Colonic mucosa (tissue), 4 donors: ENCODE measurements at regions not wholly inside any gene's neighbourhood (a gene's known extent, or its start where the extent isn't known, plus 50 kb on each side); places are given as distances from the start of the nearest gene placed in this dataset.

Source experiments
- DNase-seq: peaks from one replicate; pipeline ENCODE4 v3.0.0-alpha.2; 2020
- H3K27ac ChIP-seq: fragments of 200-600 bp; one replicate; pipeline ENCODE4 v1.8.0; 2021
- H3K27me3 ChIP-seq: fragments of 200-600 bp; one replicate; pipeline ENCODE4 v1.8.0; 2021
- H3K36me3 ChIP-seq: fragments of 200-600 bp; one replicate; pipeline ENCODE4 v1.8.0; 2021
- H3K4me1 ChIP-seq: fragments of 200-600 bp; one replicate; pipeline ENCODE4 v1.8.0; 2021; ENCODE audit warnings: mild to moderate bottlenecking
- H3K4me3 ChIP-seq: fragments of 200-600 bp; one replicate; pipeline ENCODE4 v1.8.0; 2021
- H3K9ac ChIP-seq, 2 donors: one replicate each; pipeline ENCODE4 v1.7.0; 2013; ENCODE audit warnings: control low read depth in 2 of 2, low read depth in 2 of 2, low read length in 2 of 2
- H3K9me3 ChIP-seq: fragments of 200-600 bp; one replicate; pipeline ENCODE4 v1.8.0; 2021
- intact Hi-C: fragments of 100-400 bp; cut with DNase I; formaldehyde crosslinking; loops from one replicate; pipeline ENCODE4 v1.14.1; 2022
- TF ChIP-seq, protein P1 (sequence below): fragments of 200-600 bp; IDR thresholded peaks from one replicate; pipeline ENCODE4 v1.8.0; 2022; ENCODE audit warnings: antibody characterized with exemption, mild to moderate bottlenecking
- donor health status: healthy.
- donor health status: DM: no; HTN: no; CAD: no.
- donor health status: DM: no; HTN: no; CAD: no.

DNA sequence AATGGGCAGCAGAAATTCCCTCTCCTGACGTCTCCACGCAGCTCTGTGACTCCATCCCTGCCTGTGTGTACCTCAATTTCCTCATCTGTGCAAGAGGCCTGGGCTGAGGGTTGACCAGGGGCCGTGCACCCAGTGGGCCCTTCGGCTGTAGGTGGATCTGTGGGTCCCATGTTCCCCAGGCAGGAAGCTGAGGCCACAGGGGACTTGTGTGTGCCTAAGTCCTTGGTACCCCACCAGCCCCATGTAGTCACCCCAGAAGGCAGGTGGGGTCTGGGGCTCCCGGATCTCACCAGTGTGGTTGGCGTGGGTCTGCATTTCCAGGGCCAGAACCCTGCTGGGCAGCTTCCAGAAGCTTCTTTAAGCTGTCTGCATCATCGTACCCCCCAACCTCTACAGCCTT lies 177.4 kb upstream of the GSE1 start:
- no peaks in the 10 kb centered on the region for H3K36me3 ChIP-seq
- no peak overlapping the region for H3K4me3 ChIP-seq
- peak overlapping the region; percentile 77 for H3K27ac ChIP-seq
- TF ChIP-seq, protein P1, sequence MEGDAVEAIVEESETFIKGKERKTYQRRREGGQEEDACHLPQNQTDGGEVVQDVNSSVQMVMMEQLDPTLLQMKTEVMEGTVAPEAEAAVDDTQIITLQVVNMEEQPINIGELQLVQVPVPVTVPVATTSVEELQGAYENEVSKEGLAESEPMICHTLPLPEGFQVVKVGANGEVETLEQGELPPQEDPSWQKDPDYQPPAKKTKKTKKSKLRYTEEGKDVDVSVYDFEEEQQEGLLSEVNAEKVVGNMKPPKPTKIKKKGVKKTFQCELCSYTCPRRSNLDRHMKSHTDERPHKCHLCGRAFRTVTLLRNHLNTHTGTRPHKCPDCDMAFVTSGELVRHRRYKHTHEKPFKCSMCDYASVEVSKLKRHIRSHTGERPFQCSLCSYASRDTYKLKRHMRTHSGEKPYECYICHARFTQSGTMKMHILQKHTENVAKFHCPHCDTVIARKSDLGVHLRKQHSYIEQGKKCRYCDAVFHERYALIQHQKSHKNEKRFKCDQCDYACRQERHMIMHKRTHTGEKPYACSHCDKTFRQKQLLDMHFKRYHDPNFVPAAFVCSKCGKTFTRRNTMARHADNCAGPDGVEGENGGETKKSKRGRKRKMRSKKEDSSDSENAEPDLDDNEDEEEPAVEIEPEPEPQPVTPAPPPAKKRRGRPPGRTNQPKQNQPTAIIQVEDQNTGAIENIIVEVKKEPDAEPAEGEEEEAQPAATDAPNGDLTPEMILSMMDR = no peak
- H3K9me3 ChIP-seq = no peaks in the 10 kb centered on the region
- peak overlapping the region in 1 of 2 donors; percentile 75 for H3K9ac ChIP-seq
- no peaks in the 10 kb centered on the region for H3K27me3 ChIP-seq
- H3K4me1 ChIP-seq = peaks cover 19% of the 10 kb centered on the region
- intact Hi-C loops = no loop called here
- DNase-seq = no peak

DNA sequence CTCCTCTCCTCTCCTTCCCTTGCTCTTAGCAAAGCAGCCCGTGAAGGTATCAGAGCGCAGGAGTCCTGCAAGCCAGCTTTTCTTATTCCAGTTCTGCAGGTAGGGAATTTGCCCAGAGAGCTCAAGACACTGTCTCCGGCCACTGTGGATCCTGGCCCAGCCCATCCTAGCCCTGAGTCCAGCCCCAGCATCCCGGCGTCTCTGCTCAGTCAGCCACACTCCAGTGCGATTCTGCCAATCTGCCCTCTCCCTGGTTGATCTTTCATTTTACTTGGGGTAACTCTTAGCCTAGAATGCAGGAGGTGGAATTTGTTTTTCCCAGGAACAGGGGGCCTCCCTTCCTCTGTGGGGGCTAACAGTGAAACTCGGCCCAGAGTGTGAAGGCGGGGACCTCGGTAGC lies 176.9 kb upstream of the GSE1 start:
- Histone ChIP-seq H3K27ac (peak overlapping the region; percentile 77), H3K9me3 (no peaks in the 10 kb centered on the region), H3K9ac (peak overlapping the region; percentile 64 to 75), H3K27me3 (no peaks in the 10 kb centered on the region), H3K4me3 (no peak overlapping the region), H3K36me3 (no peaks in the 10 kb centered on the region), H3K4me1 (peaks cover 19% of the 10 kb centered on the region)
- DNase-seq = no peak
- intact Hi-C loops = no loop called here
- TF ChIP-seq, protein P1 = no peak

DNA sequence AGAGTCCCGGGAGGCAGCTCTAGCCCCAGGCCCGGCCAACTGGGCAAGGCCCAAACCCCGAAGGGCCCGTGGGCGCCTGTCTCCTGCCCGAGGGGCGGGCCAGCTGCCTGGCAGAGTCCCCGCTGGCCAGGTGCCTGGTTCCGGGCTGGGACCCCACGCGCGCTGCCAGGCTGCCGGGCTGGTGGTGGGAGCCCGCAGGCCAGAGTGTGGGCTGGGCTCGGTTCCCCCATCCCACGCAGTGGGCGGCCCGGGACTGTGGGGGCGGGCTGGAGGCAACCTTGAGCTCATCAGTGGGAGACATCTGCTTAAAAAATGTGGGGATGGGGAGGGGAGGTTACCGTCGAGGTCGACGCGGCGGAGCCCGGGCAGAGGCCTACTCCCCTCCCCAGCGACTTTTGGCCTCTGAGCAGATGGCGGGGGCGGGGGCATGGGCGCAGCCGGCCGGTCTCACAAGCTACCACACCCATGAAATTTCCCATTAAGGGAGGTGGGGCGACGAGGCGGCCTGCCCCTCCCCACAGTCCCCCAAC lies 176.4 kb upstream of the GSE1 start:
- peak; percentile 92 for DNase-seq
- TF ChIP-seq, protein P1 = no peak
- intact Hi-C loops = no loop called here
- H3K4me1 ChIP-seq = peaks cover 19% of the 10 kb centered on the region
- H3K4me3 ChIP-seq = no peak overlapping the region
- no peaks in the 10 kb centered on the region for H3K36me3 ChIP-seq
- H3K27me3 ChIP-seq = no peaks in the 10 kb centered on the region
- peak overlapping the region; percentile 64 to 75 for H3K9ac ChIP-seq
- peak overlapping the region; percentile 77 for H3K27ac ChIP-seq
- H3K9me3 ChIP-seq = no peaks in the 10 kb centered on the region

DNA sequence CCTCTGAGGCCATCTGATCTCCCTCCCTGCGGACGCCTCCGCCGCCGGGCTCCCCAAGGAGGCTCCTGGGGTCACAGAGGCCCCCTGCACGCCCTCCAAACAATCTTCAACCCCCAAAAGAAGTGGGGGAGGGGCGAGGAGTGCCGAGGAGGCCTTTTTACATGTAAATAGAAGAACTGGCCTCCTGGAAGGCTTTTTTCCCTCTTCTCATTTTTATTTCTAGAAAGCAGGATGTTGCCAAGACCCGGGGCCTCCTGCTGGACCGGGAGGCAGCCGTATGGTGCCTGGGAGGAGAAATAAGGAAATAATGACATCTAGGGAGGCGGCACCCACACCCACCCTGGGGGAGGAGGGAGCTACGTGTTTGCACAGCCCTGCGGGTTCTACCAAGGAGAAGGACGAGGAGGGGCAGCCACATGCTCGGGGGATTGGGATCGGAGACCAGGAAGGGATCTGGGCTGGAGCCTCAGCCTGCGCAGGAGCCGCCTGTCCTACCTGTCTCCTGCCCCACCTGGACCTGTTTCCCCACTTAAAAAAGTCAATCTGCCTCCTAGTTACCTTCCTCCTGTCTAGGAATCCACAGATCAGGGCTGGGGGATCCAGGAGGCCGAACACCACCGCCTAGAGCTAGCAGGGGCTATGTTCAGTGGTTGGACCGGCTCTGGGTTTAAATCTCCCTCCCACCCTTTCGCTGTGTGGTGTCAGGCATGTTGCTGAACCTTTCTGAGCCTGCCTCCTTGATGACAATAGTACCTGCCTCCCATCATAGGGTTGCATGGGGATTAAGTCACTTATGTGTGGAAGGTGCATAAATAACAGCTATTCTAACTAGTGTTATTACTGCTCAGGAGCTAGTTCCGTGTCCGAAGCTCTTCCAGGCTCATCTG lies 175.7 kb upstream of the GSE1 start:
- Histone ChIP-seq H3K36me3 (no peaks in the 10 kb centered on the region), H3K4me1 (peaks cover 19% of the 10 kb centered on the region), H3K27me3 (no peaks in the 10 kb centered on the region), H3K27ac (peak overlapping the region; percentile 77), H3K9me3 (no peaks in the 10 kb centered on the region), H3K4me3 (no peak overlapping the region), H3K9ac (peak overlapping the region; percentile 64 to 75)
- DNase-seq = peak; percentile 94
- intact Hi-C loops = no loop called here
- TF ChIP-seq, protein P1 = no peak

DNA sequence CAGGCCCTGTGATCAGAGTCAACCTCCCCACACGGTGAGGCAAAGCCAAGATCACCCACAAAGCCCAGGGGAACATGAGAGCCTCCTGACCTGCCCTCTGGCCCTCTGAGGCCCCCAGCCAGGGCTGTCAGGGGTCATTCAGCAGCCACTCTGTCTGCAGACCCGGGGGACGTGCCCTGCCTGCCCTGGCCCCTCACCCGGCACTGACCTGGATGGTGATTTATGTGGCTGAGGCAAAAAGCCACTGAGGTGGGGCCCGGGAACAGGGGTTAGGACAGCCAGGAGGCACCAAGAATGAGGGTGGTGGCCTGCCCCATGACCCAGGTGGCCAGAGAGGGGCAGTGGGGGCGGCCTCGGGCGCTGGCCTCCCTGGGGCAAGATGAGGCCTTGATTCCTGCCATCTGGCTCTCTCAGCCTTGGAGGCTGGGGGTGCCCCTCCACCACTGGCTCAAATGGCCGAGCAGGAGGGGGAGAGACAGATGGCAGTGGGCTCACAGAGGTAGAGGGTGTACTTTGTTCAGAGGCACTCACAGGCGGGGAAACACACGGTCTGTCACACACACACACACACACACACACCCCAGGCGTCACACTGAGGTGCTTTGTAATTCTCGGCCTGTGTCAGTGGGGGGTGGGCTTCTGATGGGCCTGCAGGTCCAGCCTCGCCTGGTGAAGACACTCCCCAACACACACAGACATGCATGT lies 174.0 kb upstream of the GSE1 start:
- H3K27ac ChIP-seq = no peak overlapping the region
- TF ChIP-seq, protein P1 = no peak
- intact Hi-C loops = no loop called here
- H3K9ac ChIP-seq = peak overlapping the region in 1 of 2 donors; percentile 56
- no peak overlapping the region for H3K4me3 ChIP-seq
- H3K4me1 ChIP-seq = peaks cover 19% of the 10 kb centered on the region
- no peak for DNase-seq
- no peaks in the 10 kb centered on the region for H3K27me3 ChIP-seq
- H3K9me3 ChIP-seq = no peaks in the 10 kb centered on the region
- no peaks in the 10 kb centered on the region for H3K36me3 ChIP-seq
